K562 (cell line): ENCODE measurements at regions not wholly inside any gene's neighbourhood (a gene's known extent, or its start where the extent isn't known, plus 50 kb on each side); places are given as distances from the start of the nearest gene placed in this dataset.

ENCODE experiments used
- ATAC-seq: fragments of 200-7000 bp; cut with Tn5 transposase; 3 replicates; pipeline ENCODE4 v1.9.1; 2020; ENCODE audit warnings: moderate library complexity
- BruUV-seq: library from RNA; stranded (reverse); fragments of 400-500 nt; replicated peaks from 2 replicates; lab custom pipeline; 2021; lab: Mats Ljungman, UMichigan
- CTCF ChIA-PET: fragments of 300-600 bp; formaldehyde crosslinking; extraction: SDS; loops from one replicate; lab custom pipeline; 2021; ENCODE audit warnings: low intra/inter-chr PET ratio; lab: Yijun Ruan, JAX
- POLR2A ChIA-PET: fragments of 300-600, 350-650 bp; sonication (Branson Sonifier 250); formaldehyde crosslinking; extraction: SDS; loops from one replicate; lab custom pipeline; 2021; ENCODE audit warnings: antibody characterized with exemption, inconsistent platforms; lab: Yijun Ruan, JAX
- DNase-seq, 4 experiments: peaks; one replicate each; pipeline versions ENCODE4 v3.0.0 to v3.0.0-alpha.2; 2011 to 2018; ENCODE audit warnings: low spot score in 3 of 4, mixed read lengths in 3 of 4; ENCODE audit errors: extremely low read depth in 1 of 4
- FAIRE-seq: peaks from 2 replicates; lab custom pipeline; 2011; peaks lifted over from hg19 to GRCh38; lab: Jason Lieb, UNC
- H2AFZ ChIP-seq: 2 replicates; pipeline ENCODE4 v1.6.0; 2011; ENCODE audit warnings: low read depth, low read length, control low read depth, inconsistent platforms
- H3K27ac ChIP-seq: fragments of 200-600 bp; 3 replicates; pipeline ENCODE4 v1.8.0; 2011; ENCODE audit warnings: low read depth, mild to moderate bottlenecking, control low read depth, inconsistent platforms, low read length, moderate library complexity, mixed read lengths; ENCODE audit errors: extremely low read depth
- H3K27me3 ChIP-seq, 2 experiments: fragments of 300-600 bp in 1 of 2; 2 replicates in 1 of 2; 3 replicates in 1 of 2; pipeline versions ENCODE4 v1.6.0 to v1.8.0; 2011; ENCODE audit warnings: inconsistent platforms in 2 of 2, low read length in 2 of 2, mild to moderate bottlenecking in 1 of 2, mixed read lengths in 1 of 2, moderate library complexity in 1 of 2; ENCODE audit not compliant: control insufficient read depth in 2 of 2, insufficient read depth in 2 of 2
- H3K36me3 ChIP-seq: fragments of 300-600 bp; 3 replicates; pipeline ENCODE4 v1.8.0; 2011; ENCODE audit warnings: mild to moderate bottlenecking, low read length, inconsistent platforms; ENCODE audit not compliant: control insufficient read depth, insufficient read depth
- H3K4me1 ChIP-seq, 2 experiments: fragments of 200-600 bp in 1 of 2; replicated peaks in 1 of 2; 2 replicates in 1 of 2; 3 replicates in 1 of 2; pipeline versions ENCODE4 v1.5.1 to v1.8.0; 2011; ENCODE audit warnings: inconsistent platforms in 2 of 2, low read length in 2 of 2, mild to moderate bottlenecking in 1 of 2, mixed read lengths in 1 of 2, moderate library complexity in 1 of 2; ENCODE audit not compliant: control insufficient read depth in 2 of 2, insufficient read depth in 2 of 2
- H3K4me2 ChIP-seq: 2 replicates; pipeline ENCODE4 v1.6.1; 2011; ENCODE audit warnings: low read length, control low read depth, inconsistent platforms, mixed read lengths; ENCODE audit not compliant: insufficient read depth
- H3K4me3 ChIP-seq: fragments of 200-600 bp; sonication (generic), shearing (Covaris generic); 2 replicates; pipeline ENCODE4 v1.5.1; 2016; ENCODE audit warnings: control low read depth, inconsistent platforms
- H3K79me2 ChIP-seq: fragments of 200-600 bp; 3 replicates; pipeline ENCODE4 v1.8.0; 2011; ENCODE audit warnings: low read length, inconsistent platforms; ENCODE audit not compliant: control insufficient read depth, insufficient read depth
- H3K9ac ChIP-seq, 2 experiments: 2 replicates each; pipeline versions ENCODE4 v1.6.0 to v1.6.1; 2011; ENCODE audit warnings: low read depth in 2 of 2, low read length in 2 of 2, control low read depth in 1 of 2, inconsistent platforms in 1 of 2, mild to moderate bottlenecking in 1 of 2, mixed read lengths in 1 of 2; ENCODE audit not compliant: insufficient read depth in 1 of 2
- H3K9me1 ChIP-seq: one replicate; pipeline ENCODE4 v1.6.0; 2011; ENCODE audit warnings: inconsistent platforms, mild to moderate bottlenecking, low read length, moderate library complexity; ENCODE audit not compliant: control insufficient read depth, insufficient read depth
- H3K9me3 ChIP-seq: replicated peaks from 2 replicates; pipeline ENCODE4 v1.5.1; 2011; ENCODE audit warnings: low read depth, low read length, inconsistent platforms; ENCODE audit not compliant: control insufficient read depth, insufficient read depth
- H4K20me1 ChIP-seq: replicated peaks from 2 replicates; pipeline ENCODE4 v1.6.1; 2011; ENCODE audit warnings: low read length, inconsistent platforms, mixed read lengths; ENCODE audit not compliant: control insufficient read depth, insufficient read depth
- FOXK2 ChIP-seq, 2 experiments: fragments of 450-650 bp; IDR thresholded peaks in 1 of 2; conservative IDR thresholded peaks in 1 of 2; 2 replicates each; pipeline ENCODE4 v1.6.1; 2016; ENCODE audit warnings: low read depth in 2 of 2, mild to moderate bottlenecking in 1 of 2
- PRMT5 ChIP-seq: sonication (generic); formaldehyde crosslinking; IDR thresholded peaks from 2 replicates; pipeline ENCODE4 v1.5.0; 2020; ENCODE audit warnings: missing genetic modification reagents
- TARDBP ChIP-seq: fragments of 450-650 bp; IDR thresholded peaks from 2 replicates; pipeline ENCODE4 v1.6.1; 2016
- ZNF23 ChIP-seq: fragments of 250-450 bp; sonication (Bioruptor Pico); IDR thresholded peaks from 2 replicates; pipeline ENCODE4 v1.4.0; 2020; ENCODE audit warnings: mild to moderate bottlenecking
- WGBS: fragments of 100-300 bp; shearing (Covaris generic); methylation state at CpG from one replicate; pipeline ENCODE4 v1.1.6; 2016; ENCODE audit warnings: low coverage, mixed read lengths; ENCODE audit not compliant: insufficient coverage; ENCODE audit errors: missing lambda C conversion rate; 5-methylcytosine and 5-hydroxymethylcytosine counted together
- in situ Hi-C: fragments of 300-500 bp; cut with MboI; formaldehyde crosslinking; loops from 4 replicates; pipeline ENCODE4 v1.15.0; 2018; ENCODE audit warnings: inconsistent platforms, mixed read lengths
- intact Hi-C: fragments of 100-400 bp; cut with micrococcal nuclease; formaldehyde crosslinking; loops from 2 replicates; pipeline ENCODE4 v1.14.2; 2022
- TF ChIP-seq, protein P1 (sequence below), 2 experiments: fragments of 450-650 bp; IDR thresholded peaks; 2 replicates each; pipeline ENCODE4 v1.6.1; 2018; ENCODE audit warnings: mild to moderate bottlenecking in 2 of 2, low read depth in 1 of 2; ENCODE audit not compliant: partially characterized antibody in 2 of 2
- TF ChIP-seq, protein P2 (sequence below): fragments of 250-450 bp; sonication (Bioruptor Pico); IDR thresholded peaks from 2 replicates; pipeline ENCODE4 v1.4.0; 2020; ENCODE audit warnings: mild to moderate bottlenecking, moderate library complexity
- TF ChIP-seq, protein P3 (sequence below): sonication (generic); formaldehyde crosslinking; IDR thresholded peaks from 2 replicates; pipeline ENCODE4 v1.8.0; 2023; ENCODE audit warnings: mild to moderate bottlenecking, missing genetic modification reagents

DNA sequence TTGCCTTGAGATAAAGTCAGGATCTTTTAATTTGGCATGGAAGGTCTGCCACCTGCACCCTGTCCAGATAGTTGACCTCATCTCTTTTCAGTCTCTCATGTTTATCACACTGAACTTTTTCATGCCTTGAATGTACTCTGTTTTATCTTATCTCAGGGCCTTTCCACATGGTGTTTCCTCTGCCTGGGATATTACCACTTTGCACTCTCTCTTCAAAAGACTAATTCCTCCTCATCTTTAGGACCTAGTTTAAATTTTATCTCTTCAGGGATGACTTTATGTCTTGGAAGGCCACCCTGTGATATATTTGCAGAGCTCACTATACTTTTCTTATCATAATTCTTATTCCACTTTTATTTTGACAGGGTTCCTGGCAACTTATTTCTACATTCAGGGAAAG, 150.0 kb downstream of the DNAJB9 start (continued):
- TF ChIP-seq, protein P1, sequence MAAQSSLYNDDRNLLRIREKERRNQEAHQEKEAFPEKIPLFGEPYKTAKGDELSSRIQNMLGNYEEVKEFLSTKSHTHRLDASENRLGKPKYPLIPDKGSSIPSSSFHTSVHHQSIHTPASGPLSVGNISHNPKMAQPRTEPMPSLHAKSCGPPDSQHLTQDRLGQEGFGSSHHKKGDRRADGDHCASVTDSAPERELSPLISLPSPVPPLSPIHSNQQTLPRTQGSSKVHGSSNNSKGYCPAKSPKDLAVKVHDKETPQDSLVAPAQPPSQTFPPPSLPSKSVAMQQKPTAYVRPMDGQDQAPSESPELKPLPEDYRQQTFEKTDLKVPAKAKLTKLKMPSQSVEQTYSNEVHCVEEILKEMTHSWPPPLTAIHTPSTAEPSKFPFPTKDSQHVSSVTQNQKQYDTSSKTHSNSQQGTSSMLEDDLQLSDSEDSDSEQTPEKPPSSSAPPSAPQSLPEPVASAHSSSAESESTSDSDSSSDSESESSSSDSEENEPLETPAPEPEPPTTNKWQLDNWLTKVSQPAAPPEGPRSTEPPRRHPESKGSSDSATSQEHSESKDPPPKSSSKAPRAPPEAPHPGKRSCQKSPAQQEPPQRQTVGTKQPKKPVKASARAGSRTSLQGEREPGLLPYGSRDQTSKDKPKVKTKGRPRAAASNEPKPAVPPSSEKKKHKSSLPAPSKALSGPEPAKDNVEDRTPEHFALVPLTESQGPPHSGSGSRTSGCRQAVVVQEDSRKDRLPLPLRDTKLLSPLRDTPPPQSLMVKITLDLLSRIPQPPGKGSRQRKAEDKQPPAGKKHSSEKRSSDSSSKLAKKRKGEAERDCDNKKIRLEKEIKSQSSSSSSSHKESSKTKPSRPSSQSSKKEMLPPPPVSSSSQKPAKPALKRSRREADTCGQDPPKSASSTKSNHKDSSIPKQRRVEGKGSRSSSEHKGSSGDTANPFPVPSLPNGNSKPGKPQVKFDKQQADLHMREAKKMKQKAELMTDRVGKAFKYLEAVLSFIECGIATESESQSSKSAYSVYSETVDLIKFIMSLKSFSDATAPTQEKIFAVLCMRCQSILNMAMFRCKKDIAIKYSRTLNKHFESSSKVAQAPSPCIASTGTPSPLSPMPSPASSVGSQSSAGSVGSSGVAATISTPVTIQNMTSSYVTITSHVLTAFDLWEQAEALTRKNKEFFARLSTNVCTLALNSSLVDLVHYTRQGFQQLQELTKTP (IDR thresholded peaks at IDR 0.05; ENCODE audit: low read depth in 1 of 2, partially characterized antibody in 2 of 2) = no peak

DNA sequence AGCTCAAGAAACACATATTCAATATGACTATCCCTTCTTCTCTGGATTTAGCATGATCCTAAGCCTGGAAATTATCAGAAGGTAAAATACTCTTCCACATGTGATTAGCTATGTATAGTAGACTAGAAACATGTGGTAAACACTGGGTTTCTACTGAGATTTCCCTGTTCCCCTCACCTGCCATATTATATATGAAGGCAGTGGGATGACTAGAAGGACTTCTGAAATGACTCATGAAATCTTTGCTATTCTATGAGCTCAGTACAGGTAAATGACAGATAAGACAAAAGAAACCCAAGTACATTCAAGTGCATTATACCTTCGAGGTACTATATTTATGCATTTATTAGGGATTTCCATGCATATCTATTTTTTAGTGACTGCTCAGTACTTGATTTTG, 152.9 kb downstream of the DNAJB9 start:
- Histone ChIP-seq H3K27ac (no peak overlapping the region), H3K4me2 (no peak overlapping the region), H3K27me3 (no peaks in the 10 kb centered on the region), H3K4me3 (no peak overlapping the region), H3K79me2 (no peaks in the 10 kb centered on the region), H4K20me1 (no peaks in the 10 kb centered on the region), H3K4me1 (no peaks in the 10 kb centered on the region), H3K9me1 (no peaks in the 10 kb centered on the region), H3K9ac (no peak overlapping the region), H3K9me3 (no peaks in the 10 kb centered on the region), H2AFZ (no peak overlapping the region), H3K36me3 (no peaks in the 10 kb centered on the region)
- 0% methylated on average over 1 of the region's 1 CpG for WGBS
- POLR2A ChIA-PET = no interaction called here
- intact Hi-C loops (no loop called here), in situ Hi-C loops (no loop called here)
- CTCF ChIA-PET = no interaction called here
- ATAC-seq (no peak), FAIRE-seq (no peak), DNase-seq (no peak)
- no TSS peak for BruUV-seq
- no peak for TF ChIP-seq TARDBP
- no peak for TF ChIP-seq ZNF23 (CRISPR knock-in tag)
- TF ChIP-seq, protein P2, sequence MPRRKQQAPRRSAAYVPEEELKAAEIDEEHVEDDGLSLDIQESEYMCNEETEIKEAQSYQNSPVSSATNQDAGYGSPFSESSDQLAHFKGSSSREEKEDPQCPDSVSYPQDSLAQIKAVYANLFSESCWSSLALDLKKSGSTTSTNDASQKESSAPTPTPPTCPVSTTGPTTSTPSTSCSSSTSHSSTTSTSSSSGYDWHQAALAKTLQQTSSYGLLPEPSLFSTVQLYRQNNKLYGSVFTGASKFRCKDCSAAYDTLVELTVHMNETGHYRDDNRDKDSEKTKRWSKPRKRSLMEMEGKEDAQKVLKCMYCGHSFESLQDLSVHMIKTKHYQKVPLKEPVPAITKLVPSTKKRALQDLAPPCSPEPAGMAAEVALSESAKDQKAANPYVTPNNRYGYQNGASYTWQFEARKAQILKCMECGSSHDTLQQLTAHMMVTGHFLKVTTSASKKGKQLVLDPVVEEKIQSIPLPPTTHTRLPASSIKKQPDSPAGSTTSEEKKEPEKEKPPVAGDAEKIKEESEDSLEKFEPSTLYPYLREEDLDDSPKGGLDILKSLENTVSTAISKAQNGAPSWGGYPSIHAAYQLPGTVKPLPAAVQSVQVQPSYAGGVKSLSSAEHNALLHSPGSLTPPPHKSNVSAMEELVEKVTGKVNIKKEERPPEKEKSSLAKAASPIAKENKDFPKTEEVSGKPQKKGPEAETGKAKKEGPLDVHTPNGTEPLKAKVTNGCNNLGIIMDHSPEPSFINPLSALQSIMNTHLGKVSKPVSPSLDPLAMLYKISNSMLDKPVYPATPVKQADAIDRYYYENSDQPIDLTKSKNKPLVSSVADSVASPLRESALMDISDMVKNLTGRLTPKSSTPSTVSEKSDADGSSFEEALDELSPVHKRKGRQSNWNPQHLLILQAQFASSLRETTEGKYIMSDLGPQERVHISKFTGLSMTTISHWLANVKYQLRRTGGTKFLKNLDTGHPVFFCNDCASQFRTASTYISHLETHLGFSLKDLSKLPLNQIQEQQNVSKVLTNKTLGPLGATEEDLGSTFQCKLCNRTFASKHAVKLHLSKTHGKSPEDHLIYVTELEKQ (CRISPR knock-in tag) = no peak
- TF ChIP-seq PRMT5 (CRISPR knock-in tag) = no peak
- TF ChIP-seq, protein P3, sequence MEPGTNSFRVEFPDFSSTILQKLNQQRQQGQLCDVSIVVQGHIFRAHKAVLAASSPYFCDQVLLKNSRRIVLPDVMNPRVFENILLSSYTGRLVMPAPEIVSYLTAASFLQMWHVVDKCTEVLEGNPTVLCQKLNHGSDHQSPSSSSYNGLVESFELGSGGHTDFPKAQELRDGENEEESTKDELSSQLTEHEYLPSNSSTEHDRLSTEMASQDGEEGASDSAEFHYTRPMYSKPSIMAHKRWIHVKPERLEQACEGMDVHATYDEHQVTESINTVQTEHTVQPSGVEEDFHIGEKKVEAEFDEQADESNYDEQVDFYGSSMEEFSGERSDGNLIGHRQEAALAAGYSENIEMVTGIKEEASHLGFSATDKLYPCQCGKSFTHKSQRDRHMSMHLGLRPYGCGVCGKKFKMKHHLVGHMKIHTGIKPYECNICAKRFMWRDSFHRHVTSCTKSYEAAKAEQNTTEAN = no peak
- no peak for TF ChIP-seq FOXK2 (conservative IDR thresholded peaks at IDR 0.05 in 1 of 2, IDR thresholded peaks at IDR 0.05 in 1 of 2; ENCODE audit: low read depth in 2 of 2)
- TF ChIP-seq, protein P1 (IDR thresholded peaks at IDR 0.05; ENCODE audit: low read depth in 1 of 2, partially characterized antibody in 2 of 2) = no peak
